GM21526 (cell line): ENCODE measurements at regions not wholly inside any gene's neighbourhood (a gene's known extent, or its start where the extent isn't known, plus 50 kb on each side); places are given as distances from the start of the nearest gene placed in this dataset.
"Not testable (repeated sequence)": the region's sequence is repeated elsewhere in the genome, so short reads cannot be mapped to it uniquely, and the experiment has no call there.

Experiments
- ATAC-seq: cut with Tn5 transposase; IDR thresholded peaks from one replicate; pipeline ENCODE4 v1.9.1; 2021; ENCODE audit warnings: moderate library complexity; ENCODE audit not compliant: unreplicated experiment, low FRiP score

- ATAC-seq: no peak
Measured at GRCh38 chr7:81014908-81015307, 96.1 kb upstream of the SEMA3C start.

- ATAC-seq: no peak
Measured at GRCh38 chr7:81014266-81014665, 95.4 kb upstream of the SEMA3C start.

- ATAC-seq: no peak
Measured at GRCh38 chr7:81013083-81013817, 94.4 kb upstream of the SEMA3C start.

- no peak for ATAC-seq
Measured at GRCh38 chr7:81008901-81009300, 90.0 kb upstream of the SEMA3C start.

- ATAC-seq: no peak
Measured at GRCh38 chr7:81007051-81007450, 88.2 kb upstream of the SEMA3C start.

GRCh38 chr7:81005254-81005653, 86.4 kb upstream of the SEMA3C start:
- ATAC-seq: no peak

- ATAC-seq: no peak
Measured at GRCh38 chr7:81004098-81004497, 85.2 kb upstream of the SEMA3C start.

GRCh38 chr7:81003326-81003725, 84.5 kb upstream of the SEMA3C start:
- ATAC-seq: no peak

- ATAC-seq: no peak
Measured at GRCh38 chr7:81002421-81002820, 83.6 kb upstream of the SEMA3C start.

- no peak for ATAC-seq
Measured at GRCh38 chr7:80999771-81000170, 80.9 kb upstream of the SEMA3C start.

GRCh38 chr7:80999100-80999499, 80.2 kb upstream of the SEMA3C start:
- no peak for ATAC-seq

GRCh38 chr7:80997841-80998240, 79.0 kb upstream of the SEMA3C start:
- ATAC-seq: no peak

GRCh38 chr7:80996236-80996635, 77.4 kb upstream of the SEMA3C start:
- not testable (repeated sequence) for ATAC-seq

GRCh38 chr7:80991654-80992053, 72.8 kb upstream of the SEMA3C start:
- no peak for ATAC-seq

- no peak for ATAC-seq
Measured at GRCh38 chr7:80984619-80985018, 65.8 kb upstream of the SEMA3C start.

GRCh38 chr7:80981405-80981804, 62.6 kb upstream of the SEMA3C start:
- ATAC-seq: no peak

GRCh38 chr7:80977751-80978150, 58.9 kb upstream of the SEMA3C start:
- ATAC-seq: no peak

- ATAC-seq: no peak
Measured at GRCh38 chr7:80974396-80975358, 55.8 kb upstream of the SEMA3C start.

GRCh38 chr7:80971225-80971624, 52.4 kb upstream of the SEMA3C start:
- ATAC-seq: no peak
